ENCODE measurements at regions not wholly inside any gene's neighbourhood (a gene's known extent, or its start where the extent isn't known, plus 50 kb on each side); places are given as distances from the start of the nearest gene placed in this dataset.
"Not testable (repeated sequence)": the region's sequence is repeated elsewhere in the genome, so short reads cannot be mapped to it uniquely, and the experiment has no call there.

DNA sequence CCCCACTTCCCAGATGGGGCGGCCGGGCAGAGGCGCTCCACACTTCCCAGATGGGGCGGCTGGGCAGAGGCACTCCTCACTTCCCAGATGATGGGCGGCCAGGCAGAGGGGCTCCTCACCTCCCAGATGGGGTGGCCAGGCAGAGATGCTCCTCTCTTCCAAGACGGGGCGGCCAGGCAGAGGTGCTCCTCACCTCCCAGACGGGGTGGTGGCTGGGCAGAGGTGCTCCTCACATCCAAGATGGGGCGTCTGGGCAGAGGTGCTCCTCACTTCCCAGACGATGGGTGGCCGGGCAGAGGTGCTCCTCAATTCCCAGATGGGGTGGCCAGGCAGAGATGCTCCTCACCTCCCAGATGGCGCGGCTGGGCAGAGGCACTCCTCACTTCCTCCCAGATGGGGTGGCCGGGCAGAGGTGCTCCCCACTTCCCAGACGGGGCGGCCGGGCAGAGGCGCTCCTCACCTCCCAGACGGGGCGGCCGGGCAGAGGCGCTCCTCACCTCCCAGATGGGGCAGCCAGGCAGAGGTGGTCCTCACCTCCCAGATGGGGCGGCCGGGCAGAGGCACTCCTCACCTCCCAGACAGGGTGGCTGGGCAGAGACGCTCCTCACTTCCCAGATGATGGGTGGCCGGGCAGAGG, 275.2 kb downstream of the LIPI start:
- TF ChIP-seq SP1 (IDR thresholded peaks at IDR 0.05); BHLHE40 (IDR thresholded peaks at IDR 0.05; ENCODE audit: borderline replicate concordance); ARNT (IDR thresholded peaks at IDR 0.05); TARDBP (IDR thresholded peaks at IDR 0.05); FOXK2 (IDR thresholded peaks at IDR 0.05): not testable (repeated sequence)
- TF ChIP-seq, protein P1, sequence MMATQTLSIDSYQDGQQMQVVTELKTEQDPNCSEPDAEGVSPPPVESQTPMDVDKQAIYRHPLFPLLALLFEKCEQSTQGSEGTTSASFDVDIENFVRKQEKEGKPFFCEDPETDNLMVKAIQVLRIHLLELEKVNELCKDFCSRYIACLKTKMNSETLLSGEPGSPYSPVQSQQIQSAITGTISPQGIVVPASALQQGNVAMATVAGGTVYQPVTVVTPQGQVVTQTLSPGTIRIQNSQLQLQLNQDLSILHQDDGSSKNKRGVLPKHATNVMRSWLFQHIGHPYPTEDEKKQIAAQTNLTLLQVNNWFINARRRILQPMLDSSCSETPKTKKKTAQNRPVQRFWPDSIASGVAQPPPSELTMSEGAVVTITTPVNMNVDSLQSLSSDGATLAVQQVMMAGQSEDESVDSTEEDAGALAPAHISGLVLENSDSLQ (IDR thresholded peaks at IDR 0.05) = not testable (repeated sequence)
